ENCODE measurements at regions not wholly inside any gene's neighbourhood (a gene's known extent, or its start where the extent isn't known, plus 50 kb on each side); places are given as distances from the start of the nearest gene placed in this dataset.
A peak's percentile ranks its signal among the peaks of the same experiment; 100 is the strongest.

DNA sequence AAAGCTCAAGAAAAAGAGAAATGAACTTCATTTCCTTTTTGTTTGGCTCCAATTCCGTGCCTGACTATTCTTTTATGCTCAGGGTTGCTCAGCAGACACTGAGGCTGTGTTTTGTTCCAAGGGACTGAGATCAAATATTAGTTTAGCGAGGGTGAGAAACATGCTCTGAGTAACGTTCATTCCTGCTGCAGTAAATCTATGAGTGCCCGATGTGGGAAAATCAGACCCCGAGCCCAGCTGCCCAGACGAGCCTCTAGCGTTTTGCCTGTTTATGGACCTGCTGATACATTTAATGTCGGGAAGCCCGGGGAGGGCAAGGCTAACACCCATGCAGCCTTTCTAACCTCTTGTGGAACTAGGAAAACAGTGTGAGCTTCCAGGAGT lies 119.2 kb downstream of the VAPA start:
- no peak for DNase-seq (ENCODE audit: low read depth, low spot score)

- peak; percentile 78 for DNase-seq (ENCODE audit: low read depth, low spot score)
Measured at GRCh38 chr18:10035281-10035991, 121.6 kb downstream of the VAPA start.

DNA sequence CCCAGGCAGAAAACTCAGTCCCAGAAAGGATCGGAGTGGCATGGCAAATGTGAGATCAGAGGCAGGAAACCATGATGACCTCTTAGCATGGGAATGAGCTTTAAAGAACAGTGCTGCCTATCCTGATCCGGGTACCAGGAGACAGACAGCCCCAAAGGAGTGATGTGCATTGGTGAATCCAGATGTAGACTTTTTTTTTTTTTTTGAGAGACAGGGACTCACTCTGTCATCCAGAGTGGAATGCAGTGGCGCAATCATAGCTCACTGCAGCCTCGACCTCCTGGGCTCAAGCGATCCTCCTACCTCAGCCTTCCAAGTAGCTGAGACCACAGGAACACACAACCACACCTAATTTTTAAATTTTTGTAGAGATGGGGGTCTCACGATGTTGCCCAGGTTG lies 122.7 kb downstream of the VAPA start:
- no peak for DNase-seq (ENCODE audit: low read depth, low spot score)

DNA sequence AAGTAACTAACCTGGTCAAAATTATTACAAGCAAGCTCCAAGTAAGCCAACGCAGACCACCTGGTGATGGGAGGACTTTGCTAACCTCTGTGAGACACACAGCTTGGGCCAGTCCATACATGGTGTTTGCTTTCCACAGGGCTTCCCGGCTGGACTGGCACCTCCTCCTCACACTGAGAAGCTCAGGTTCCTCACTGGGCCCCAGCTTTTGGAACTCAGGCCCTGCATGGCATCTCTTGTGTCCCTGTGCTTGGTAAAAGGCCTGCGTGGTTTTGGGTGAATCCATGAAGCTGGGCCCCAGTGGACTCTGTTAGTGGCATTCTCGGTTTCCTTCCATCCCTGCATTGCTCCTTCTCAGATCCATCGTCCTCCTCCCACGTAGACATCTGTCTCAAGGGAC lies 123.4 kb downstream of the VAPA start:
- no peak for DNase-seq (ENCODE audit: low read depth, low spot score)

DNA sequence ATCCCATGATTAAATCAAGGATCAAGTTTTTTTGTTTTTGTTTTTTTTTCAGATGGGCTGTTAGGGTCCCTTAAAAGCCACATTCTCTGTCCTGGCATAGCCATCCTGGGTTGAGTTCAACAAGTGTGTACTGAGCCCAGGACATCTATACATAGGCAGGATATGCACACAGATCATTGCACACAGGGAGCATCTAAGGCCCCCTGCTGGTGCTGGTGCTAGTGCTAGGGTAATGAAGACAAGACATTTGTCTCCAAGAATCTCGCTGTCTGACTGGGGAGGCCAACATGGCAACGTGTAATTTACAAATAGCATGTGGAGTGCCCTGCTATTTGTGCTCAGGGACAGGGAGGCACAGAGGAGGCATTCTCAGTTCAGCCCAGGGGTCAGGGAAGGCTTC lies 124.5 kb downstream of the VAPA start:
- no peak for DNase-seq (ENCODE audit: low read depth, low spot score)

GRCh38 chr18:10040287-10041011 lies 126.6 kb downstream of the VAPA start:
- no peak for DNase-seq (ENCODE audit: low read depth, low spot score)

- DNase-seq (ENCODE audit: low read depth, low spot score), result peak; percentile 36
Measured at GRCh38 chr18:10041180-10041579, 127.4 kb downstream of the VAPA start.

GRCh38 chr18:10042492-10042891 lies 128.7 kb downstream of the VAPA start:
- DNase-seq (ENCODE audit: low read depth, low spot score), result no peak

DNA sequence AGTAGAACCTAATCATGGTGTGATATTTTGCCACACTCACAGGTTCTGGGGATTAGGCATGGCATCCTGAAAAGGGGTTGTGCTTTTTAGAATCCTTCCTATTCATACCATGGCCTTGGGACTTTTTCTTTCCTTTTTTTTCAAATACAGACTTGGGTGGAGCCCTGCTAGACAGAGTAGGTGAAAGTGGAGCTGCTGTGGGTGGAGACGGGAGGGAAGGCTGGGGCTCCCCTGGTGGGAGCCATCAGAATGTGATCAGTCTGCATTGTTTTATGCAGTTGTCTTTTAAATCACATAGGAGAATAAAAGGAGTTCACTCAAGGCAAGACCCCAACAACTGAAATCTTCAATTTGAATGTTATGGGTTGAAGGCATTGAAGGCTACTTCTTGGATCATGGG lies 130.2 kb downstream of the VAPA start:
- peak; percentile 42 for DNase-seq (ENCODE audit: low read depth, low spot score)

DNA sequence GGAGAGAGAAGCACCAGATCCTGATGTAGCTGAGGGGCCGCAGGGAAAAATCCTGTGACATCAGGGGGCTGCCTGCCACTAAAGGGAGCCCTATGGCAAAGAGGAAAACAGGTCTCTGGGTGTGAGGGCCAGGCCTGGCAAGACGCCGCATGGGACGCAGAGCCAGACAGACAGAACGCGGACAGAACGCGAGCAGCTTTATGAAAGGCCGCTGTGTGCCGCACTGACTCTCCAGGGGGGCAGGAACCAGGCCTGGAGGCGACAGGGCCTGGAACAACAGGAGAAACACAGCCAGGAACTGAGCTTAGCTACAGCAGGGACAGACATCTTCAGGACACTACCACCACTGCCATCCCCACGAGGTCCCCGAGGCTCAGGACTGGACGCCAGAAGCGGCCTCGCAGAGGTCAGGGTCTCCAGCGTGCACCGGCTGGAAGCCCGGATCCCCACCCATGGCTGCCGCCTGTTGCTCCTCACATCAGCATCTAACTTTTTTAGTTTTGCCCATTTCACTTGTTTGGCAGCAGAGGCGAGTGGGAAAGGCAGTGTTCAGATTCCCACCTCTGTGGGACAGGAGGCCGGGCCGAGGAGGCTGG lies 131.6 kb downstream of the VAPA start:
- peak; percentile 71 for DNase-seq (ENCODE audit: low read depth, low spot score)

DNA sequence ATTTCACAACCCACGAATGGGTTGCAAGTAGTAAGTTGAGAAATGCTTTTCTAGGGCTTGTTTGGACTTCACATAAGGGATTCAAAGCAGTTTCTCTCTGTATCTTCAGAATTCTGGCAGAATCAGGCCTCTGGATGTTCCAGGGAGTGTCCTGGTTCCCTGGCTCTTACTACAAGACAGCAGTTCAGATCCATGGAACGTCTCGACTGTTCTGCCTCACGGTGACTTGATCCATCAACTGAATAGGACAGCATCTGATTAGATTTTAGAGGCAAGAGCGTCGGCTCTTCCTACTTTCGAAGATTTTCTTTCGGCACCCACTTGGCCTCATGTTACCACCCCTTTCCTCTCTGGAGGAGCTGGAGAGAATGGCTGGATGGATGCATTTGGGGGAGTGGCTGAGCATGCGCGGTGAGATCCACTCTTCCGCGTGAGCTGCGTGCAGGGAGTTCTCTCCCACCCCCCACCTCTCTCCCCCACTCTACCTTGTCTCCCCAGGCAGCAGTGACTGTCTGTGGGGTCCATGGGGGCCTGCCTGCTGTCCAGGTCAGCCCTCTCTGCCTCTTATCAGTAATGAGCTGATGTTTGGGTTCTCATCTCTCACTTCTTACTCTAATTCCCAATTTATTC lies 132.5 kb downstream of the VAPA start:
- no peak for DNase-seq (ENCODE audit: low read depth, low spot score)

- DNase-seq (ENCODE audit: low read depth, low spot score), result no peak
Measured at GRCh38 chr18:10047237-10047636, 133.4 kb downstream of the VAPA start.

GRCh38 chr18:10049747-10050146 lies 135.9 kb downstream of the VAPA start:
- no peak for DNase-seq (ENCODE audit: low read depth, low spot score)

- DNase-seq (ENCODE audit: low read depth, low spot score), result no peak
Measured at GRCh38 chr18:10050956-10051355, 137.1 kb downstream of the VAPA start.

DNA sequence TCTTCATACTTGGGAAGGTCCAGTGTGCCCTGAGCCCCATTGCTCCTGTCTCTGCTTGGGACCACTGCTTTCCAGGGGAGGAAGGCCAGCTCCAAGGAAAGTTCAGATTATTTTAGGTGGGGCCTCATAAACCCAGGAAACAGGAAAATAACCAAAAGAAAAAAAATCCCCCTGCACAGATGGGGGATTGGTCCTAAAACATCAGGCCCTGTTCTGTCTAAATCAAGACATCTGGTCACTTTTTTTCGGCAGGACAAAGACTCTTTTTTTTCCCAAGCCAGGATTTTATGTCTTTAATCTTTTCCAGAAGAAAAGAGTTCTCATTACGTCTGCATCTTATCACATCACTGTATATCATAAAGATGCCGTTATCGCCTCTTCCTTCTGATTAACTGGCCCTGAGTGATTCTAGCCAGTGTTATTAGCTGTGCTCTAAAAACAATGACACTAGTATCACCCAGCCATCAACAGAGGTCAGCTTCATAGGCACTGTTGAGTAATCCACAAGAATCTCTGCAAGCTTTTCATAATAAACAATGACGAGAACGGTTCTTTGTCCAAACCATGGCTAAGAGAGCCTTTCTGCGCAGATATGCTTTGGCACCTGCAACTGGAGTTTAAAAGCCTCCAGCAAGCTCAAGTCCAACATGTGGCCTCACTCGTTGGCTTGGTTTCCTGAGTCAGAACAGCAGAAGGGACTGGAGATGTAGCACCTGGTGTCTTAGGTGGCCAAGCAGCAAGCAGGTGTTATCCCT lies 138.2 kb downstream of the VAPA start:
- no peak for DNase-seq (ENCODE audit: low read depth, low spot score)

DNA sequence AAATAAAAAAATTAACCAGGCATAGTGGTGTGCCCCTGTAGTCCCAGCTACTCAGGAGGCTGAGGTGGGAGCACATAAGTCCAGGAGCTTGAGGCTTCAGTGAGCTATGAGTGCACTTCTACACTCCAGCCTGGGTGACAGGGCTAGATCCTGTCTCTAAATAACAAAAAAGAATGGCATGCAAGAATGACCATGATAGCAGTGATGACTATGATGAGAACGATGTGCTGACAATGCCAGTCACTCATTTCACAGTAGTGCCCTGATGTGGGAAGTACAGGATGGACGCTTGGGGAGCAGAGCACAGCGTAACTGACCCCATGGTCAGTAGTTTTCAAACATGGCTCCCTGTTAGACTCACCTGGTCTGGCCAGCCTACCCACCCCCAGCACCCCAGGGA lies 139.1 kb downstream of the VAPA start:
- no peak for DNase-seq (ENCODE audit: low read depth, low spot score)

- no peak for DNase-seq (ENCODE audit: low read depth, low spot score)
Measured at GRCh38 chr18:10053861-10054260, 140.0 kb downstream of the VAPA start.

GRCh38 chr18:10054366-10054765 lies 140.6 kb downstream of the VAPA start:
- DNase-seq (ENCODE audit: low read depth, low spot score), result no peak

GRCh38 chr18:10055125-10055750 lies 141.4 kb downstream of the VAPA start:
- no peak for DNase-seq (ENCODE audit: low read depth, low spot score)

DNA sequence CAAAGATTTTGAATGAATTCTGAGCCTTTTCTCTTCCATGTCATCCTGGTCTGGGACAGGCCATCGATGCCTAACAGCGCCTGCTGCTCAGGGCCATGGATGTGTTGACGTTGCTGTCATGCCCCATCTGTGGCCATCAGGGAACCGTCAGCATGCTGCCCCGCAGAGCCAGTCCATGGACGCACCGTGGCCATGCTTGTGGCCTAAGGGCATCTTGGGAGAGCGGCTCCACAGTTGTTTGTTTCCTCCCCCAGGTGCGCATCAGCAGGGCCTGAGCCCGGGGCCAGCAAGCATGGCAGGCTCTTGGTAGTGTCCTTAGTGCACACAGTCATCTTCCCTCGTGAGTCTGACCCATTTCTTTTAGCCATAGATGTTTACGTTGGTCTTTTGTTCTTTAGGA lies 142.7 kb downstream of the VAPA start:
- no peak for DNase-seq (ENCODE audit: low read depth, low spot score)

DNA sequence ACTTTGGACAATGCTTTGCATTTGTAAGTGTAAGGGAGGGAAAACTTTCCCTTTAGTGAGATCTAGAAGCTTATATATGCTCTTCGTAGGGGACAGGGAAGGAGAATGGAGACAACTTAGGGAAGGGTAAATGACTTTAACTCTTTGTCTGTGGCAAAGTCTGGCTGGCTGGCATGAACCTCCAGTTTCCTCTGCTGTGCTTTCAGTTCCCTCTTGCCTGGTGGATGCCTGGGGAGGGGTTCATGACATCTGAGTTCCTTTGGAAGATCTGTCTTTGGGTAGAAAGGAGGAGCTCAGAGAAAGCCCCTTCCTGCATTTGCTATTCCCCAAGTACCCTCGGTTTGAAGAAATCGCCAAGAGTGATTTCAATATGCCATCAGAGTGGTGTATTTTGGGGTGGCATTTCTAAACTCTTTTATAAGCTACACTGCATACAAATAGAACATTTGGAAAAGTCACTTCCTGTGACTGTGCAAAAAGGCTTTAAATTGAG lies 143.6 kb downstream of the VAPA start:
- DNase-seq (ENCODE audit: low read depth, low spot score), result no peak

Measured in ELF-1 (cell line).